NCI-H345 treated with DMSO at 0.1 percent for 48 hours (cell line): ENCODE measurements at regions not wholly inside any gene's neighbourhood (a gene's known extent, or its start where the extent isn't known, plus 50 kb on each side); places are given as distances from the start of the nearest gene placed in this dataset.

ENCODE experiments used
- DNase-seq: peaks from one replicate; lab custom pipeline; 2025; ENCODE audit not compliant: unreplicated experiment; lab: John Stamatoyannopoulos, UW

DNA sequence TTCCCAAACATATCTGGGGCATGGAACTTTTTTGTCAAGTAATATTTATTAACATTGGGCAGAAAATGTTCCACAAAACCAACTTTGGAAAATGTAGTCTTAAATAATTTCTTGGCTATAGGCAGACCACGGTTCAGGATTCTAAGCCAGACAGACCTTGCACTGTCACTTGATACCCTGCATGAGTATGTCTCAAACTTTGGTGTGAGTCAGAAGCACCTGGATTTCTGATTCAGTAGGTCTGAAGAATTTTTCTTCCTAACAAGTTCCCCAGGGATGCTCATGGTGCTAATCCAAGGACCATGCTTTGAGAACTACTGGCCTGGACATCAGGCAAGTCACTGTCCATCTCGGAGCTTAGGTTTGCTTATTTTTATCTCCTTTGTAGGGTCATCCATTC lies 562.0 kb downstream of the PLPP3 start:
- DNase-seq = no peak

GRCh38 chr1:56003846-56004245 lies 575.5 kb downstream of the PLPP3 start:
- DNase-seq = no peak

GRCh38 chr1:56002231-56002630 lies 577.1 kb downstream of the PLPP3 start:
- DNase-seq = no peak

DNA sequence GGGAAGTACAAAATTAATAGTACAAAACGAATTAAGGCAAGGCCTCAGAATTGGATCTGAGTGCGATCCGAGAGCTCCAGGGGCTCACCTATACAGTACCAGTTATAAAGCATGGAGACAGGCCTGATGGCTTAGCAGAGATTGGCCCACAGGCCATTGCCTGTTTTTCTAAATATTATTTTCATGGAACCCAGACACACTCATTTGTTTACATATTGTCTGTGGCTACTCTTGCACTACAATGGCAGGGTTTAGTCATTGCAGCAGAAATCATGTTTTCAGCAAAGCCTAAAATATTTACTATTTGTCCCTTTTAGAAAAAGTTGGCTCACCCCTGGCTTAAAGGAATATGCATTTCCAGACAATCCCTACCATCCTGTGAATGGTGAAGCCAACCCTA lies 578.9 kb downstream of the PLPP3 start:
- no peak for DNase-seq

DNA sequence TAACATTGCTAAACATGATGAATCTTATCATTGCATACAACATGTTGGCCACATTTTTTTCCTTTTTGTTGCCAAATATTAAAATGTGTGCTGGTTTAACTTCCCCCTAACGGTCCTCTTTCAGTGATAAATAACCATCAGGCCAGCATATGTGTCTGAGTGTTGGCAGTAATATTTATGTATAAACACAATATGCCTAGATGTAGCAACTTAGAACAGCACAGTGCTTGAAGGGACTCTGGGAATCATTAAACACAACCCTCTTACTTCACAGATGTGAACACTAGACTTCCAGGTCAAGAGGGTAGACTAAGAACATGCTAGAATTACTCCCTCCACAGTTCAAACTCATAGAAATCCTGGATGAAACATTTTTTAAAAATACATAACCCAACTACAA lies 581.8 kb downstream of the PLPP3 start:
- no peak for DNase-seq

DNA sequence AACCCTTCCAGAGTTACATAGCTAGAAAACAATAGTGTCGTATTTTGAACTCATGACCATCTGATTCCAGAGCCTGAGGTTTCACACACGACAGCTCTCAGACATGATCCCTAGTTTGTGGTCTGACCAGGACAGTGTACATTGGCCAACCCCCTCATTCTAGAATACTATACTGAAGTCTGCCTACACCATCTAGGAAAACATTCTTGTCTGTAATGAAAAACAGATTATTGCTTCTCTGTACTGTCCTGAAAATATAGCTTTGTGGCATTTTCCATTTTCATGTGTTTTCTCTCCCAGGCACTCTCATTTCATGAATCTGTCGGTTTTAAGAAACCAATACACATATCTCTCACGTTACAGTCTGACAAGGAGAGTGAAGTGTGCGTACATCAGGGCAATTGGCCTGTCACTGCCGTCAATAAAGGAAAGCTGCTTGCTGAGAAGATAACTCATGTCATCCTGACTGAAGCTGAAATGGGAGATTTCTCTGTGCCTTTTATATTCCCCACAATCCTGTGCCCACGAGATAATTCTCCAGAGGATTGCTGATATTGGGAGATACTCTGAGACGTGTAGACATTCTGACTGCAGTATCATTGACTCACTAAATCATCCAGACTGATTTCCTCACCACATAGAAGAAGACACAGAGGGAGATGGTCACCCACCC lies 585.6 kb downstream of the PLPP3 start:
- no peak for DNase-seq

- no peak for DNase-seq
Observed at GRCh38 chr1:55990007-55990406, 589.4 kb downstream of the PLPP3 start.

- no peak for DNase-seq
Observed at GRCh38 chr1:55988963-55989452, 590.4 kb downstream of the PLPP3 start.

- DNase-seq = no peak
Observed at GRCh38 chr1:55987491-55988249, 591.7 kb downstream of the PLPP3 start.

- DNase-seq = no peak
Observed at GRCh38 chr1:55986003-55986402, 593.4 kb downstream of the PLPP3 start.

- no peak for DNase-seq
Observed at GRCh38 chr1:55981010-55981650, 598.2 kb downstream of the PLPP3 start.

GRCh38 chr1:55980582-55980981 lies 598.8 kb downstream of the PLPP3 start:
- no peak for DNase-seq

- DNase-seq = no peak
Observed at GRCh38 chr1:55974714-55975441, 604.5 kb downstream of the PLPP3 start.

DNA sequence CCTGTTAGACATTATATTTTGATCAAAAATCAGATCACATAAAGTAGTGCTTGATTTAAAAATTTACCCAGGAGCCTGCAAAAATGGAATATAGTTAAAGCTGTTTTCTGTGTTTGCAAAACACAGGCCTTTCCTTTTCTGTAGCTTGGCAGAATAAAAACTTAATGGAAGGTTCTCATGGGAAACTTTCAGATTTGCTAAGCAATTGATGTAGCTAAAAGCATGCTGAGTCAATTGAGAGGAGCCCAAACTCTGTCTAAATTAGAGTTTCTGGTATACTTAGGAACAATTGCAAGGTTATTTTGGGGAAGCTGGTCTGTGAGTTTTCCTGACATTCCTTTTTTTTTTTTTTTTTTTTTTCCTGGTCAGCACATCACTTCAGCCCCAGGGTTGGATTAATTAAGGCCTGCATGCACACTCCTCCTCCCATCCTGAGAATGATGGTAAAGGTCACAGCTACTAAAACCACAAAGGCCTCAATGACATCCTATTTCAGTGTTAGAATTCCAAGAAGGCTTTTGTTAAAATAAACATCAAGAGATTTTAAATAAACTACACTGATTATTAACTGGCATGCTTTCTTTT lies 608.7 kb downstream of the PLPP3 start:
- DNase-seq = no peak

DNA sequence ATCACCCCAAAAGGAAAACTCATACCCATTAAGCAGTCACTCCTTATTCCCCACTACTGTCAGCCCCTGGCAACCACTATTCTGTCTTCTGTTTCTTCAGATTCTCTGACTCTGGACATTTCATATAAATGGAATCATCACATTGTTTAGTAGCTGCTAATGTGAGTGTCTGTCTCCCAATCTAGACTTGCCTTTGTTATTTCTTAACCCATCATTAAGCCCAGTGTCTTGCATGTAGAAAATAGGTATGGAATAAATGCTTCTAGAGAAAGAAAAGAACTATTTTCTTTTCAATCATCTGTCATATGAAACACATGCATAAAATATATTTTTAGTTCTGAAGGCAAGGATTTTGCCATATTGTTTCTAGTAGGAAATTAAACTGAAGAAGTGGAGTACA lies 610.0 kb downstream of the PLPP3 start:
- DNase-seq = no peak

GRCh38 chr1:55968661-55969060 lies 610.7 kb downstream of the PLPP3 start:
- DNase-seq = no peak

GRCh38 chr1:55965981-55966461 lies 613.3 kb downstream of the PLPP3 start:
- DNase-seq = no peak

DNA sequence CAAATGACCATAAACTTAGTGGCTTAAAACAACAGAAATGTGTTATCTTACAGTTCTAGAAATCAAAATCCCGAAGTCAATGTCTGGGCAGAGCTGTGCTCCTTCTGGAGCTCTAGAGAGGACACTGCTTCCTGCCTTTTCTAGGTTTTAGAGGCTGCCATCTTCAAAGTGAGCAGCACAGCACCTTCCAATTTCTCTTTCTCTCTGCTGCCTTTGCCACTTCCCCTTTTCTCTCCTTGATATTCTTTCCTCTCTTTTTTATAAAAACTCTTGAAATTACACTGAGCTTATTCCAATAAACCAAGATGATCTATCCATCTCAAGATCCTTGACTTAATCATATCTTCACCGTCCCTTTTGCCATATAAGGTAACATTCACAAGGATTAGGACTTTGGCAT lies 616.9 kb downstream of the PLPP3 start:
- no peak for DNase-seq

GRCh38 chr1:55959136-55959548 lies 620.2 kb downstream of the PLPP3 start:
- no peak for DNase-seq

DNA sequence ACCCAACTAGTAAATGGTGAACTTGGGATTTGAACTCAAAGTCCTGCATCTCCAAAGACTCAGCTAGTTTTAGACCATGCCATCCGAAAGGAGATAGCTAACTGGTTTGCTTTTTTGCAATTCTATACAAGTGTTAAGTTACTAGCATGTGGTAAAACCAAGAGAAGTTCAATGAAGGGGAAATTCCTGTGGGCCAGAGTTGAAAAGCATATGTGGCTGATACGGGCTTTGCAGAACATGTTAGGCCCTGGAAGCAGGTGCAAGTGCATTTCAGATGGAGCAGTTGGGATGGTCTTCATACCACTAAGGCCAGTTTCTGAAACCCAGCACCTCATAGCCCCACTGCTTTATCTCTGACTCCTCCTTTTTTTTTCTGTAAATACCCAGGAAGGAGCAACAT lies 620.9 kb downstream of the PLPP3 start:
- no peak for DNase-seq

DNA sequence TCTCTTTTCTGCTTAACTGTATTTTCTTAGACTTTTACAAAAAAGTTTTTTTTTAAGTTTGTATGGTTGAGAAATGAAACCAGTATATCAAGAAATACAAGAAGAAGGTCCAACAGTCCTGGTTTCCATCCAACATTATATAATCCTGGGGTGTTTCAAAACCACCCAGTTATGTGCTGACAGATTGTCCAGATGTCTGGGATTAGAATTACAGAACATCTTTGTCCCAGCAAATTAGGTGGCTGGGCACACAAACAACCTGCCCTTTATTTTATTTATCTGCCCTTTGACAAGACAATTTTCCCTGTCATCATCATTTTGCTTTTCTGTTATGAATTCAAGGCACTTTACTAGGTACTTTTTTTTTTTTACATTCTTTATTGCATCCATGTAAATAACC lies 622.1 kb downstream of the PLPP3 start:
- DNase-seq = no peak
